ENCODE measurements at regions not wholly inside any gene's neighbourhood (a gene's known extent, or its start where the extent isn't known, plus 50 kb on each side); places are given as distances from the start of the nearest gene placed in this dataset.

DNA sequence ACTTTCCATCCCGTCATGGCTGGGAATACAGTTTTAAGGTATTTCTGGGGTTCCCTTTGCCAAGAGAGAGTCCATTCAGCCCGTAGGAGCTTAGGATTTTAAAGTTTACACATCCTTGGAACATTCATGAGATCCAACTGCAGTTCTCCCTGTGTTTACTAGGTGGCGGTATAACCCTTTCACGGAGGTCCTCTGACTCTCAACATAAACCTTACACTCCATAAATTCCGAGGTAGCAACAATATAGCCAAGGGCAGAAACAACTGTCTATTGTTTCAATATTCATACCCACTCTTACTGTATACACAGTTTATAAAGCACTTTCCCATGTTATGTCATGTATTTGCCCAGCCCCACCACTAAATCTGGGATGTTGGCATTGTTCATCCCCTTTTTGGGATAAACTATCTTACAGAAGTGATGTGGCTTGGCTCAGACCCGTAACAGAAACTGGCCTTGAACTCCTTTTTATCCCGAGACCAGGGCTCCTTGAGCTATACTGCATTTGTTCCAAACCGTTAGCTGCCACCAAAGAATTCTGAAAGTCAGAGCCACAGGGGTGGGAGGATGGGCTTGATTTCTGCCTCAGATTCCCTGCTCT is 69.2 kb upstream of the COL6A5 start:
- peak; percentile 84 for ATAC-seq
- intact Hi-C loops (cut with micrococcal nuclease; ENCODE audit: unreplicated experiment): loop anchor here (1.0 to 5.0 kb wide), 2 partner anchors 263 to 616 kb away; partner anchors contain the start of gene ATP2C1

More for the DNA sequence above, 69.2 kb upstream of the COL6A5 start:
- no peaks in the 10 kb centered on the region for H3K4me1 ChIP-seq (ENCODE audit: control insufficient read depth, insufficient read depth, low read length)
- CTCF ChIA-PET: interaction anchor here (0.6 to 9.1 kb wide), 13 partner anchors 9 to 411 kb away, joined by 3 to 49 read pairs (median 4); no protein-coding TSS in a partner anchor
- no peak overlapping the region for H3K4me3 ChIP-seq
- no peak for DNase-seq (ENCODE audit: low read depth, low spot score)
- no peak overlapping the region for H3K4me2 ChIP-seq (ENCODE audit: control insufficient read depth, insufficient read depth)
- POLR2A ChIA-PET: no interaction called here
- H2AFZ ChIP-seq (ENCODE audit: control insufficient read depth, low read depth, low read length): no peak overlapping the region
- RAD21 ChIA-PET (ENCODE audit: unreplicated experiment): interaction anchor here (1.0 to 1.5 kb wide), 3 partner anchors 261 to 616 kb away, joined by 3 to 7 read pairs (median 3); no protein-coding TSS in a partner anchor
- H3K36me3 ChIP-seq (ENCODE audit: control insufficient read depth in 2 of 2, insufficient read depth in 2 of 2, low read length in 1 of 2): no peaks in the 10 kb centered on the region
- H3K27ac ChIP-seq (ENCODE audit: control insufficient read depth, insufficient read depth): no peak overlapping the region
- H3K9ac ChIP-seq (ENCODE audit: control insufficient read depth, insufficient read depth, low read length): no peak overlapping the region
- no peaks in the 10 kb centered on the region for H3K79me2 ChIP-seq (ENCODE audit: control insufficient read depth, insufficient read depth, low read length)
- in situ Hi-C loops (cut with MboI): loop anchor here (5.0 kb wide), 1 partner anchor 261 kb away; no protein-coding TSS in a partner anchor
- H3K27me3 ChIP-seq (replicated peaks in 1 of 2; ENCODE audit: control insufficient read depth in 2 of 2, insufficient read depth in 2 of 2, low read length in 1 of 2): no peaks in the 10 kb centered on the region
- peak; percentile 57; the same call in 1 of the 2 replicates for TF ChIP-seq SMC3 (IDR thresholded peaks at IDR 0.05; ENCODE audit: borderline replicate concordance, low read length)
- no peak for TF ChIP-seq E2F8 (IDR thresholded peaks at IDR 0.05; ENCODE audit: low read depth, partially characterized antibody)
- peak; percentile 84 for TF ChIP-seq RAD21 (IDR thresholded peaks at IDR 0.05; ENCODE audit: insufficient read depth, low read depth, low read length)
- no peak for TF ChIP-seq DPF2 (IDR thresholded peaks at IDR 0.05)
- TF ChIP-seq BCL11A (IDR thresholded peaks at IDR 0.05; ENCODE audit: low read depth, low read length): no peak
- TF ChIP-seq, protein P1, sequence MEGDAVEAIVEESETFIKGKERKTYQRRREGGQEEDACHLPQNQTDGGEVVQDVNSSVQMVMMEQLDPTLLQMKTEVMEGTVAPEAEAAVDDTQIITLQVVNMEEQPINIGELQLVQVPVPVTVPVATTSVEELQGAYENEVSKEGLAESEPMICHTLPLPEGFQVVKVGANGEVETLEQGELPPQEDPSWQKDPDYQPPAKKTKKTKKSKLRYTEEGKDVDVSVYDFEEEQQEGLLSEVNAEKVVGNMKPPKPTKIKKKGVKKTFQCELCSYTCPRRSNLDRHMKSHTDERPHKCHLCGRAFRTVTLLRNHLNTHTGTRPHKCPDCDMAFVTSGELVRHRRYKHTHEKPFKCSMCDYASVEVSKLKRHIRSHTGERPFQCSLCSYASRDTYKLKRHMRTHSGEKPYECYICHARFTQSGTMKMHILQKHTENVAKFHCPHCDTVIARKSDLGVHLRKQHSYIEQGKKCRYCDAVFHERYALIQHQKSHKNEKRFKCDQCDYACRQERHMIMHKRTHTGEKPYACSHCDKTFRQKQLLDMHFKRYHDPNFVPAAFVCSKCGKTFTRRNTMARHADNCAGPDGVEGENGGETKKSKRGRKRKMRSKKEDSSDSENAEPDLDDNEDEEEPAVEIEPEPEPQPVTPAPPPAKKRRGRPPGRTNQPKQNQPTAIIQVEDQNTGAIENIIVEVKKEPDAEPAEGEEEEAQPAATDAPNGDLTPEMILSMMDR (IDR thresholded peaks at IDR 0.05 in 2 of 3, conservative IDR thresholded peaks at IDR 0.05 in 1 of 3; ENCODE audit: control insufficient read depth in 2 of 3, extremely low read depth in 1 of 3, insufficient read depth in 1 of 3, low read depth in 3 of 3, low read length in 3 of 3): peak; percentile 82 to 89 (median 84)
- no TSS peak for BruUV-seq (replicated peaks)
- peak; percentile 84 for FAIRE-seq
- H3K9me3 ChIP-seq (replicated peaks; ENCODE audit: control insufficient read depth, insufficient read depth, low read length): no peaks in the 10 kb centered on the region
- SMC1A ChIA-PET (ENCODE audit: uncharacterized antibody, unreplicated experiment): interaction anchor here (0.8 to 2.9 kb wide), 4 partner anchors 9 to 262 kb away, joined by 3 to 16 read pairs (median 4); no protein-coding TSS in a partner anchor
- H4K20me1 ChIP-seq (ENCODE audit: control insufficient read depth, insufficient read depth): no peaks in the 10 kb centered on the region
- 2% methylated on average over 8 of the region's 8 CpGs for WGBS (ENCODE audit: insufficient coverage, insufficient replicate concordance, low lambda C conversion rate, missing lambda C conversion rate)

Data from GM12878 (cell line).